WERI-Rb-1 (cell line): ENCODE measurements at regions not wholly inside any gene's neighbourhood (a gene's known extent, or its start where the extent isn't known, plus 50 kb on each side); places are given as distances from the start of the nearest gene placed in this dataset.
"Not testable (repeated sequence)": the region's sequence is repeated elsewhere in the genome, so short reads cannot be mapped to it uniquely, and the experiment has no call there.

ENCODE experiments used
- DNase-seq: peaks from one replicate; pipeline ENCODE4 v3.0.0-alpha.2; 2020
- H3K27ac ChIP-seq: fragments of 250-450 bp; sonication (Bioruptor Pico); 2 replicates; pipeline ENCODE4 v1.5.1; 2020; ENCODE audit warnings: mild to moderate bottlenecking, moderate library complexity
- H3K27me3 ChIP-seq: fragments of 250-450 bp; sonication (Bioruptor Pico); 2 replicates; pipeline ENCODE4 v1.5.1; 2021; ENCODE audit warnings: mild to moderate bottlenecking, low read depth, moderate library complexity; ENCODE audit not compliant: insufficient read depth, severe bottlenecking
- H3K36me3 ChIP-seq: fragments of 250-450 bp; sonication (Bioruptor Pico); 2 replicates; pipeline ENCODE4 v1.5.1; 2020; ENCODE audit warnings: mild to moderate bottlenecking, moderate library complexity
- H3K4me3 ChIP-seq: 2 replicates; pipeline ENCODE4 v1.5.1; 2011; ENCODE audit warnings: low read depth, mild to moderate bottlenecking, control low read depth, low read length
- H3K9me3 ChIP-seq: fragments of 250-450 bp; sonication (Bioruptor Pico); 2 replicates; pipeline ENCODE4 v1.5.1; 2021; ENCODE audit warnings: mild to moderate bottlenecking, moderate library complexity; ENCODE audit not compliant: severe bottlenecking
- CTCF ChIP-seq: IDR thresholded peaks from 2 replicates; pipeline ENCODE4 v1.5.1; 2011; ENCODE audit warnings: low read depth, mild to moderate bottlenecking, control low read depth, inconsistent platforms, low read length

DNA sequence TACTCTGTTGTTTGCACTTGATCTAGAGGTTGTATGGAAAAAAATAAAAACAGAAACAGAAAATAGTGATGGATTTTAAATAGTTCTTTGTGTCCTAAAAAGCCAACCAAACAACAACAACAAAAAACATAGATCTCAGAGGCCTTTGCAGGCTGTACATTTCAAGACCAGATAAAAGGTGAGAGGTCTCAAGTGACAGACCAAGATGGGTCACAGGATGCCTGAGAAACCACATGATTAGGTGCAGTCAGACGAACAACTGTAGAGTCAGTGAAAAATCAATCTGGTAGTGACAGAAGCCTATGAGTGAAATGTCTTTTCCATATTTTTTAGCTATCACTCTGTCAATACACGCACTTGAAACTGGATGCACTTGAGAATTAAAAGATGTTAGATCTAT, 193.5 kb upstream of the SAMSN1 start:
- H3K27ac ChIP-seq: no peak overlapping the region

DNA sequence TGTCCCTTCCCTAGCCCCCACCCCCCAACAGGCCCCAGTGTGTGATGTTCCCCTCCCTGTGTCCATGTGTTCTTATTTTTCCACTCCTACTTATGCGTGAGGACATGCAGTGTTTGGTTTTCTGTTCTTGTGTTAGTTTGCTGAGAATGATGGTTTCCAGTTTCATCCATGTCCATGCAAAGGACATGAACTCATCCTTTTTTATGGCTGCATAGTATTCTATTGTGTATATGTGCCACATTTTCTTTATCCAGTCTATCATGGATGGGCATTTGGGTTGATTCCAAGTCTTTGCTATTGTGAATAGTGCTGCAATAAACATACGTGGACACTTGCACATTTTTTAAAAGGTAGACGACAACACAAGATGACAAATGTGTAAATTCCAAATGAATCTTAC, 192.5 kb upstream of the SAMSN1 start:
- not testable (repeated sequence) for H3K27me3 ChIP-seq, H3K27ac ChIP-seq, DNase-seq, H3K36me3 ChIP-seq, H3K9me3 ChIP-seq, H3K4me3 ChIP-seq

More for the DNA sequence above, 193.5 kb upstream of the SAMSN1 start:
- Histone ChIP-seq H3K4me3 (no peak overlapping the region), H3K27me3 (no peaks in the 10 kb centered on the region), H3K36me3 (no peaks in the 10 kb centered on the region), H3K9me3 (no peaks in the 10 kb centered on the region)
- DNase-seq: no peak
- no peak for TF ChIP-seq CTCF

DNA sequence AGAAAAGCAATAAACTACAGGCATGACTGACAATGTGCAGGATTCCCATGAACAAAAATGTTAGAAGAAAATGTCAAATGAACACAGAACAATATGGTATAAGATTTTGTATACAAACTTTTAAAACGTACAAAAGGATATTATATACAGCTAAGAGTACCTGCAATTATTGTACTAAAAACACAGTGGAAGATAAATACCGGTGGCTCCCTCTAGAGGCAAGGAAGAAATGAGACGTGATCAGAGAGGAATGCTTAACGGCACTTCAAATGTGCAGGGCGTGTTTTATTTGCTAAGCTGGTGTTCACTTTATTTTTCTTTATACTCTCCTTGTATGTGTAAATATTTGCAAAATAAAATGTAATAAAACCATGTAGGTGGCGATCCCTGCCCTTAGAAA, 191.8 kb upstream of the SAMSN1 start:
- no peaks in the 10 kb centered on the region for H3K27me3 ChIP-seq
- H3K4me3 ChIP-seq: no peak overlapping the region
- DNase-seq: peak; percentile 46
- no peaks in the 10 kb centered on the region for H3K36me3 ChIP-seq
- peak; percentile 43 for TF ChIP-seq CTCF
- no peaks in the 10 kb centered on the region for H3K9me3 ChIP-seq
- no peak overlapping the region for H3K27ac ChIP-seq

DNA sequence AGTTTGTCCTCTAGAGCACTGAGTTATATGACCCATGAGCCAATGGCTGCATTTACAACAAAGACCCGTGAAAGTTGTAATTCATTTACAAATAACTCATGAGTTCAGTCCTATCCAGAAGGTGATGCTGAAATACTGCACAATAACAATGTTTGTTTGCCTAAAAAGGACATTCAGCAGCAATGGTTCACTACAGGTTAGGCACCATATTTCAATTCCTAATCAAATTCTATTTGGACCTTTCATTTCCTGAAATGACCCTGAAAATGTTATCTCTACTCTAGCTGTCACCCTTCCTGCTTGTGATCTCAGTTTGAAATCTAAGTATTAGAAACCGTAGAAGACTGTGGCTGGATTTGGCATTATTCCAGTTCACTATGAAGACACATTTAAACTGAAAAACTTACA, 191.2 kb upstream of the SAMSN1 start:
- H3K27ac ChIP-seq: no peak overlapping the region
- no peaks in the 10 kb centered on the region for H3K9me3 ChIP-seq
- H3K4me3 ChIP-seq: no peak overlapping the region
- no peak for DNase-seq
- no peaks in the 10 kb centered on the region for H3K27me3 ChIP-seq
- no peak for TF ChIP-seq CTCF
- no peaks in the 10 kb centered on the region for H3K36me3 ChIP-seq

DNA sequence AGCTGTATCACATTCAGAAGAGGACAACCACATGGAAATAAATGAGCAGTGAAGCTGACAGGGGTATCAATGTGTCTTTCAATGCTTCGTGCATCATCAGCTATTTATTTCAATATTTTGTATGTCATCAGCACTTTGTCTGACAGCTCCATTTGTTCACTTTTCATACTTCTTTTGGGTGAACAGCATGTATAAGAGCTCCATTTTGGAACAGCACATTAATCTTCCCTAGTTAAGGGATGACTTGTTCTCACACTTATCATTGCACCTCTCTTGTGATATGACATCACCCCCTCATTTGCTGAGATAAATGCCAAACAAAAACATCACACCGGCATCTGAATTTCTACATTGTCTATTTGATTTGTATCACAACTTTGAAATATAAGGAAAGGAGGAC, 190.6 kb upstream of the SAMSN1 start:
- Histone ChIP-seq H3K36me3 (no peaks in the 10 kb centered on the region), H3K4me3 (no peak overlapping the region), H3K27ac (no peak overlapping the region), H3K9me3 (no peaks in the 10 kb centered on the region), H3K27me3 (no peaks in the 10 kb centered on the region)
- DNase-seq: no peak
- TF ChIP-seq CTCF: no peak

DNA sequence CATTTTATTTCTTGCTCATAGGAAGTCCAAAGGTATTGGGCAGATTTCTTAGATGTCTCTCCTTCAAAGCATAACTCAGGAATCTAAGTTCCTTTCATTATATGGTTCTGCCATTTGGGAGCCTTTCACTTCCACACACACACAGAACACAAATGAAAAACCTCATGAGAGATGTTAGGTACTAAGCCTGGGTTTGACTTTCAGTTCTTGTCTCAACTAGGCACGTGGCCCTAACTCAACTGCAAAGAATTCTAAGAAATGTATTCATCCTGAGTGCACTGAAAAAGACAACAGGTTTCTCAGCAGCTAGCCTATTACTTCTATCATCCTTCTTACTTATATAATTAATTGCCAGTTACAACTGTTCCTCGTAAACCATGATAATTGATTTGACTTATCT, 190.0 kb upstream of the SAMSN1 start:
- no peak overlapping the region for H3K4me3 ChIP-seq
- no peak for DNase-seq
- no peaks in the 10 kb centered on the region for H3K27me3 ChIP-seq
- no peak overlapping the region for H3K27ac ChIP-seq
- H3K36me3 ChIP-seq: no peaks in the 10 kb centered on the region
- TF ChIP-seq CTCF: no peak
- H3K9me3 ChIP-seq: no peaks in the 10 kb centered on the region
